Frontal cortex (tissue), 3 donors: ENCODE measurements at regions not wholly inside any gene's neighbourhood (a gene's known extent, or its start where the extent isn't known, plus 50 kb on each side); places are given as distances from the start of the nearest gene placed in this dataset.
"Not testable (repeated sequence)": the region's sequence is repeated elsewhere in the genome, so short reads cannot be mapped to it uniquely, and the experiment has no call there.

Experiments
- DNase-seq, 2 donors: peaks; one replicate each; pipeline ENCODE4 v3.0.0; 2012; ENCODE audit warnings: low spot score in 2 of 2
- FAIRE-seq: peaks from 2 replicates; lab custom pipeline; 2012; peaks lifted over from hg19 to GRCh38; lab: Jason Lieb, UNC
- donor health status: control.
- donor health status: control.
- donor health status: control.

DNA sequence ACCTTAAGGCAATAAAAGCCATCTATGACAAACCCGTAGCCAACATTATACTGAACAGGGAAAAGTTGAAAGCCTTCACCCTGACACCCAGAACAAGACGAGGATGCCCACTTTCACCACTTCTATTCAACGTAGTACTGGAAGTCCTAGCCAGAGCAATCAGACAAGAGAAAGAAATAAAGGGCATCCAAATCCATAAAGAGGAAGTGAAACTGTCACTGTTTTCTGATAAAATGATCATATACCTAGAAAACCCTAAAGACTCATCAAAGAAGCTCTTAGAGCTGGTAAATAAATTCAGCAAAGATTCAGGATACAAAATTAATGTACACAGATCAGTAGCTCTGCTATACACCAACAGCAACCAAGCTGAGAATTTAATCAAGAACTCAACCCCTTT is 1561.9 kb upstream of the CELF4 start:
- FAIRE-seq, DNase-seq: not testable (repeated sequence)

DNA sequence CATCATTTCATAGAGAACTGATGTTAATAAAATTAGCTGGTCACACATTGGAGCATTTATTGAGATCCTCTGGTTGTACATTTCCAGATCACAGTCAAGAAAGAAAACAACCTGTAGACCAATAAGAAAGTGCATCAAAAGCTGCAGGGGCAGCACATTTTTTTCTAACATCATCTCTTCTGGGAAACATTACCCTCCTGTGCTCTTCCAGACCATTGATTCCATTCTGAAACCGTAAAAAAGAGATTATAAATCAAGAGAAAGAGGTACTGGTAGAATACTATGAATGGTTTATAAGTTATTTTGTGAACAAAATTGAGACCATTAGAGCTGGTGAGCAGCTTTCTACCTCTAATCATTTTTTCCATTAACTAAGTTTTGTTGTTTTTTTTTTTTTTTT is 1548.2 kb upstream of the CELF4 start:
- FAIRE-seq, result no peak
- DNase-seq, result no peak

GRCh38 chr18:39105104-39105503 is 1539.5 kb upstream of the CELF4 start:
- FAIRE-seq (no peak), DNase-seq (no peak)

DNA sequence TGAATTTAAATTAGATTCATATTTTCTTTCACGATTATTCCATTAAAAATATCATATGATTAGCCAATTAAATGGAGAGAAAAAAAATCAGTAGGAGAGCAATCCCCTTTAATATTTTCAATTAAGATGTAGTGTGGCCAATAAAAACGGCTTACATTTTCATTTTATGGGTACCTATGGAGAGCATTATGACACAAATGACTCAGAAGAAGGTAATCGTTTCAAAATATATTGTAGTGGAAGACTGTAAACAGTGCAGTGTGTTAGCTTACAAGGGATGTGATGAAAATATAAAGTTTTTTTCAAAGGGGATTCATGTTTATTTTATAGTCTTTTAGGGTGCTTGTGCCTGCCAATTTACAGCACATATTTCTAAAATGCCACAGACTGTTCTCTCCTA is 1507.4 kb upstream of the CELF4 start:
- FAIRE-seq (no peak), DNase-seq (no peak)

GRCh38 chr18:39062426-39062825 is 1496.8 kb upstream of the CELF4 start:
- DNase-seq, result no peak
- FAIRE-seq, result no peak

GRCh38 chr18:39058386-39059000 is 1492.9 kb upstream of the CELF4 start:
- no peak for FAIRE-seq
- DNase-seq, result no peak

GRCh38 chr18:39057423-39058064 is 1491.9 kb upstream of the CELF4 start:
- DNase-seq (no peak), FAIRE-seq (no peak)

DNA sequence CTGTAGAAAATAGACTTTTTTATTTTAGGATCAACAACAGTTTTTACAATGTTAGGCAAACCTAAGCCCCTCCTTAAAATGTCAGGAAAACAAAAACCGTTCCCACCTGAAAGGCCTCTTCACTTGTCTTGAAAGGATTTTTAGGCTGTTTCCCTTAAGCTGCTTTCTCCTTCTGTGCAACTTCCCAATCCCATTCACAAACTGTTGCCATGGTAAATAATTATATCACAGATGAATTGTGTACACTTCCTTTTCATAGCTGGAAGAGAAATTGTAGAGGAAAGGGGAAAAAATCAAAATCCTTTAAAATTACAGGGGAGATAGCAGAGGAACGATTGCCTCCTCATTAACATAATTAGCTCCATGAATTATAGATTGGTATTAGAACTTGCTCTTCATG is 1488.0 kb upstream of the CELF4 start:
- no peak for DNase-seq
- FAIRE-seq, result no peak

DNA sequence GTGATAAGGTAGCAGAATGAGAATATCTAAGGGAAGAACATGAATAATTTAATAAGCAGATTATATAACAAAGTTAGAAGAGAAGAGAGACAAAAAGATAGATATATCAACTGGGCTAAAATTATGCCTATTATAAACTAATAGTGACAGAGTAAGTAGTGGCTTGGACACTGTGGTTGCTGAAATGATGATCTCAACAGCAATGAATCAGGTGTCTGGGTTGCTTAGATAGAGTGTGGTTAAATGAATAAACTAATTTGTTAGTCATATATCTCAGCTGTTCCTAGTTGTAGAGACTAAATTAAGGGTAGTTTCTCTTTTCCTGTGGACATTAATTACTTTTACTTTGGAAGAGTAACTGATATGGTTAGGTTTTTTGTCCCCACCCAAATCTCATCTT is 1485.4 kb upstream of the CELF4 start:
- no peak for DNase-seq
- no peak for FAIRE-seq

DNA sequence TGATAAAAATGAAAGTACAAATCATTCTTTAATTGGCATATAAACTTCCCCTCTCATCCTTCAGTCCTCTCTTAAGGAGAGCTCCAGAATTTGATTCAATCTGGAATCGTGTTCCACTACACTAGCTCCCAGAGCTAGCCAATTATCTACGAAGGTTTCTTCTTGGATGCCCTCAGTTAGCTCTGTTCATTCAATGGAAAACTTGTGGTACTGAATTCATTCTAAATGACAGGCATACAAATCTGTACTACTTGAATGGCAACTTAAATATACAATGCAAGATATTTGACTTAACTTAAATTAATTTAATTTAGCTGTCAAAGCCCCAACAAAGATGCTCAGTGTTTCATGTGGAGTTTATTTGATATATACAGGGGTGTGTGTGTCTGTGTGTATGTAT is 1474.2 kb upstream of the CELF4 start:
- no peak for FAIRE-seq
- DNase-seq, result no peak

GRCh38 chr18:39037925-39038324 is 1472.3 kb upstream of the CELF4 start:
- FAIRE-seq, result no peak
- DNase-seq, result no peak

DNA sequence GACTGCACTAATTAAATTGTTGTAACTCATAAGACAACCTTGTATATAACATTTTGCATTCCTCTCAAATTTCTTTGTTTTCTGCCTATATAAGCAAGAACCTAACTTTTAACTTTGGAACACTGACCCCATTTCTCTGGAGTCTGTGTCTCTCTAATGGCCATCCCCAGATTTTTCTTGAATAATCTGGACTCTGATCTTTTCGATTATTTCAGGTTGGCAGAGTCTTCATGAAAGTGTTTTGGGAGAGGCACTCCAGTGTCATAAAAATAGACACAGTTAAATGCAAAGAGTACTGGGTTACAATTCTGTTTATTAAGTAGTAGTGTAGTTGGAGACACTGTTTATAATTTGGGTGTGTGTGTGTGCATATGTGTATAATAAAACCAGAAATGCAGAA is 1467.7 kb upstream of the CELF4 start:
- FAIRE-seq (no peak), DNase-seq (no peak)

DNA sequence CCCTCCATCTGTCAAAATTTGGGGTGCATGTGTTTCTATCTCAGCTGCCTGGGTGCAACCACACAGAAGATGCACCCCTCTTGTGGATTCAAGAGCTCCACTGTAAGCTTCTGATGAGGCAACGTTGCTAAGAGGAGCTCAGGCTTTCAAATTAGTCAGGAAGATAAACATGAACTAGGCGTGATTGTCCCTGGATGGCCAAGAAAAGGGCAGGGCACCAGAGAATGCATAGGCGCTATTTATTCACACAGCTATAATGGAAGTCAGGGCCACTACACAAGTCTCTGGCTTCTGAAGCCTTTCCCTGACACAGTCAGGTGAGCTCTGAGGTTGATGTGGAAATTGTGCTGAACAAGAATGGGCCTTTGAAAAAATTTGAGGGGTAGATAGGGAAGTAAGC is 1466.0 kb upstream of the CELF4 start:
- DNase-seq (no peak), FAIRE-seq (no peak)

DNA sequence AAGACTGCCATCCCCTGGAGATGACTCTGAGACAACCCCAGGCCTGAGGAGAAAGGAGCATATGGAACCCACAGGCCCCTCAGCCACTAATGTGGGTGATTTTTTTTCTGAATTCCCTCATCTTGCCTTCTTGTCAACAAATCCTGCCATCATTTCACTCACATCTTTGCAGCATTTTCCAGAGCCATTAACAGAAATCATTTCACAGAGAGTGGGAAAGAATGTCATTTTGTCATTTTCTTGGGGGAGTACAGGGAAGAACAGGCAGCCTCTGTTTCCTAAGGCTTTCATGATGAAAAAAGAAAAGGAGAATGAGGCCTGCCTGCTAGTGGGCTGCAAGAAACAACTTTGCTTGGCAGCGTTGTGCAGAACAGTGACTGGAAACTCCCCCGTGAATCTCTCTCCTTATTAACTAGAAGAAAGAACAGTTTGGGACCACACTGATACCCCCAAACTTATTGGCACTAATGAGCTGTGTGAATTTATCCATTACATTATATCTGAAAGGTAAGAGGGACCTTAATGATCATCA is 1464.6 kb upstream of the CELF4 start:
- DNase-seq (no peak), FAIRE-seq (no peak)

- no peak for FAIRE-seq
Observed at GRCh38 chr18:39025531-39025930, 1459.9 kb upstream of the CELF4 start.

GRCh38 chr18:39019989-39020388 is 1454.4 kb upstream of the CELF4 start:
- DNase-seq (no peak), FAIRE-seq (no peak)

More at GRCh38 chr18:39025531-39025930, 1459.9 kb upstream of the CELF4 start:
- DNase-seq, result no peak

DNA sequence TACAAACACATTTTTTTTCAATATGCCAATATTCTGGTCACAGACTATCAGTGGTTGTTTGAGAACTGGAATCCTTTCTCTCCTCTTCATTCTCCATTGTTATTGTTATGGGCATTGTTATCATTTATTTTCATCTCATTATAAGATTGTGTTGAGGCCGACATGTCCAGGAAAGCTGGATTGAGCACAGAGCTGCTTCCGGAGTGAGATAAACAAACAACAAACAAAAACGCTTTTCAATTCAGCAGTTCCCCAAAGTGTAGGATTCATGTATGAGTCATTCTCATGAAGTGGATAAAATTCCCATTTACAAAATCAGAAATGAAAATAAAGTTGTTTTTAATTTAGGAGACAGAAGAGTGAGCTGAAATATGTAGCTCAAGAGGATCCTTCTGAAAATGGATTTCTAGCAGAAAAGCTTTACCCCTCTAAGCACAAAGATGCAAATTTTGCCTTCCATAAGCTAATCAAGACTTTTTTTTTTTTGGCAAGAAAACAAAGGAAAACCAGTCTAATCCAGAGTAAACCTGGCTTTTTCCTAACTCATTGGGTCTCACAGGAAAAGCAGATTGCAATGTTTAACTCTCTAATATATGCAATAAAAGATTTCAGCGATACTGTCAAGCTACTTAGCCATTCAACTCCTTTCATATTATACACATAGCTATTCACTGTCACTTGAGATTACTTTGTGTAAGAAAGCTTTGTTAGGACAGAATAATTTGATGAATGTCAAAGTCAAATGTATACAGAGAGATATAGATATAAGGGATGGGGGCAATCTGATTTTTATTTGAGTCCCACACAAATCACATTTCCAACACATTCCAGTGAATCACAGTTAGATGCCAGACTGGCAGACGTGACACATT is 1441.7 kb upstream of the CELF4 start:
- FAIRE-seq, result no peak
- no peak for DNase-seq

DNA sequence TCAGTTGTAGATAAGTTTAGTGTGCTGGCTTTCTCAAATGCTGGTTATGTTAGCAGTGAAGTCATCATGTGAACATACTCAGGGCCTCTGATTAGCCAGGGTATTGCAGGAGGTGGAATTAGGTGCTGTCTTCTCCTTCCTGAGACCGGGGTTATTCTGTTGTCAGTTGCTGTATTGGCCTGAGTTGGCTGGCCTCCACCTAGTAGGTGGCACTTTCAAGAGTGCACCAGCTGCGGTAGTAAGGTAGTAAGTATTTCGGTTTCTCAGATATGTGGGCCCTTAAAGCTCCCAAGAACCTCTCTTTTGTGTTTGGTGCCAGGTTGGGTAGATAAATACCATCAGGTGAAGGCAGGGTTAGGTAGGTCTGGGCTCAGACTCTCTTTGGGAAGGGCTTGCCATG is 1430.5 kb upstream of the CELF4 start:
- FAIRE-seq, result no peak
- DNase-seq, result no peak

- FAIRE-seq (no peak), DNase-seq (no peak)
Observed at GRCh38 chr18:38993342-38993741, 1427.7 kb upstream of the CELF4 start.

DNA sequence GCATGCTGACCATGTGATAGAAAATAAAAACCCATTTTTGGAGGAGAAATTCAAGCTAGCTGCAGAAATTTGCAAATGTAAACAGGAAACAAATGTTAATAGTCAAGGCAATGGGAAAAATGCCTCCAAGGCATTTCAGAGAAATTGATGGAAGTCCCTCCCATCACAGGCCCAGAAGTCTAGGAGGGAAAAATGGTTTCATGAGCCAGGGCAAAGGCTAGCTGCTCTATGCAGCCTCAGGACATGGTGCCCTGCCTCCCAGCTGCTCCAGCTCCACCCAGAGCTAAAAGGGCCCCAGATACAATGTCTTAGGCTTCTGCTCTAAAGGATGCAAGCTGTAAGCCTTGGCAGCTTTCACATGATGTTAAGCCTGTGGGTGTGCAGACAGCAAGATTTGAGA is 1419.4 kb upstream of the CELF4 start:
- no peak for DNase-seq
- no peak for FAIRE-seq

GRCh38 chr18:38982072-38982471 is 1416.5 kb upstream of the CELF4 start:
- no peak for DNase-seq
- no peak for FAIRE-seq
